H7 (cell line): ENCODE measurements at regions not wholly inside any gene's neighbourhood (a gene's known extent, or its start where the extent isn't known, plus 50 kb on each side); places are given as distances from the start of the nearest gene placed in this dataset.

Experiments
- DNase-seq: peaks from one replicate; pipeline ENCODE4 v3.0.0; 2012
- H3K27me3 ChIP-seq: 2 replicates; pipeline ENCODE4 v1.6.0; 2011; ENCODE audit warnings: mild to moderate bottlenecking, low read length; ENCODE audit not compliant: control insufficient read depth, insufficient read depth
- H3K36me3 ChIP-seq: replicated peaks from 2 replicates; pipeline ENCODE4 v1.5.1; 2011; ENCODE audit warnings: low read length; ENCODE audit not compliant: control insufficient read depth, insufficient read depth
- H3K4me3 ChIP-seq: 2 replicates; pipeline ENCODE4 v1.5.1; 2011; ENCODE audit warnings: low read depth, mild to moderate bottlenecking, control low read depth, low read length, moderate library complexity; ENCODE audit not compliant: insufficient read depth

DNA sequence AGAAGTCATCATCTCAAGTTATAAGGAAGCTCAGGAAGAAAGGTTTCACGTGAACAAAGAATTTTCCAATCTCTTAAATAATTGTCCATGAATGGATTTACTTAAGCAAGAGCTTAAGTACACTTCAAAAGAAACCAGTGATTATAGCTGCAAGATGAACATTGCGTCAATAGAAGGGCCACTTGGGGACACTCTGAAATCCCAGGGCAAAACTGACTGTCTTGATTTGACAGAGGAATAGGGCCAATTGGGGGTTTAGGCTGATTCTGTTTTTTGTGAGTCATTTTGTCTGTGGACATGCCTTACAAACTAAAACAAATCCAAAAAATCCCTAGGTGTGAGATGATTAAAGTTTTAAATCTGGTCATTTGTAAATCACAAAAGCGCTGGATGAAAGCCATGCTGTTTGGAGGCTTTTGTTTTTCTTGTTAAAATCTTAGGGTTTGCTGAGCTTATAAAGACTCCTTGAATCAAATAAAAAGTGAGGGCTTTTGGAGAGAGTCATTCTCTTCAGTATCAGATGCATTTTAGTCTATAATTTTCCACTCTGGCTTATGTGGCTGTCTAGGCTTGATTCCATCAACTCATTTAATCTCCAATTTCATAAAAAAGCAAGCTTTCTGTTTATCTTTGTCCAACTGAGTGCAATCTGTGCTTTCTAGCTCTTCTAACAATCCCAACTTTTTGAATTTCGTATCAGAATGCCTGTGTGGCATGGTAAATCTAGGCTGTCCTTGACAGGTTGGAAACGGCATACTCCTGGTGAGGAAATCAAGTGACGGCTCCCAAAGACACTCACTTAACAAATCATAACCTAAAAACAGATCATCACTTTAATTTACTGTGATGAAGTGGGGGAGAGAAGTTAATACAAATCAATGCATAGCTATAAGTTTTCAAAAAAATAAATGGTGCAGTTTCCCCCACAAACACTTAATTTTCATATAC, 98.2 kb upstream of the SOX9 start:
- Histone ChIP-seq H3K36me3 (no peaks in the 10 kb centered on the region), H3K4me3 (no peak overlapping the region), H3K27me3 (no peaks in the 10 kb centered on the region)
- no peak for DNase-seq

GRCh38 chr17:72024457-72024856, 96.4 kb upstream of the SOX9 start:
- Histone ChIP-seq H3K36me3 (no peaks in the 10 kb centered on the region), H3K4me3 (no peak overlapping the region), H3K27me3 (no peaks in the 10 kb centered on the region)
- DNase-seq = no peak

DNA sequence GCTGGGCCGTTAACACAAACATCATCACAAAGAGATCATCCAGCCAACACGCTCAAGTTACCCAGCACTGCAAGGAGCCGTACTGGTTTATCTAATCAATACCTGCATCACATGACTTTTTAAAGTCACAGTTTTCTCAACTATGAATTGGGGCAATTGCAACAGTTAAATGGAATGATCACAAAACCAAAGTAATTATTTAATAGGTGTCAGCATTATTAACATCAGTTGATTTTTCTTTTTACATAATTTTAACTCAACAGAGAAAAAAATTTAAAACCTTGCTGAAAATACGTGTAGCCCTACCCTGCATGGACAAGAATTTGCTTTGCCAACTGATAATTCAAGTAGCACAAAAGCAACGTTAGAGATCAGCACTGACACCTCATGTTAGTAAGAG, 95.7 kb upstream of the SOX9 start:
- H3K27me3 ChIP-seq = no peaks in the 10 kb centered on the region
- no peak for DNase-seq
- no peak overlapping the region for H3K4me3 ChIP-seq
- H3K36me3 ChIP-seq = no peaks in the 10 kb centered on the region

DNA sequence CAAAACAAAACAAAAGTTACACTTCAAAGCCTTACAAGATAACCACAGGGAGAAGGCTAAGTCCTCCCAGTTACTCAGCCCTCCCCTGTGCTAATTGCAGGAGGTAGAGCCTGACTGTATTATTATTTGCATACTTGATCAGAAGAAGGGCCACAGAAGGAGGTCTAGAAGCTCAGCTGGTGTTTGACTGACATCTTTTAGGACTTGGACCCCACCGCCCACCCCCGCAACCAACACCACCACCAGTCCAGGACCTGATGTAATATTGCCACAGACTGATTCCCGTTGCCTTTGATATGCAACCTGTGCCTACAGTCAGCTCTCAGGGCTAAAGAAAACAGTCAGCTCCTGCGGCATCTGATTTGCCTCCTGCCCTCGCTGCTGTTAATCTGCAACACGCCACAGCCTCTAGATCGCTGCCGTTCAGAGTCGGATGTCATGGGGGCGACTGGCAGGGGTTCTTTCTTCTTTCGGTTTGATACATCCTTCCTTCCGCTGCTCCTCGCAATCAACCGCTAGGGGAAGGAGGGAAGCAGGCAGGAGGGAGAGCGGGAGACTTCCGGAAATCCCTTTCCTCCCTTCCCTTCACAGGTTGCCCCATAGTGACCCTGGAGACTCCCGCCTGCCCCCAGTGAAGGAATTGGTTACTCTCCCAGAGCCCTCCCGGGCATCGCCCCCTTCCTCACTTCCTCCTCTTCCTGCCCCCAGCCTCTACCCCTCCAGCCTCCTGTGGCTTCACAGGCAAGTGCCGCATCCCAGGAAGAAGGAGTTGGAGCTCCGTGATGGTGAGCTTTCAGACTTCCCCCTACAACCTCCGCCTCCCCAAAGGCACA, 90.5 kb upstream of the SOX9 start:
- Histone ChIP-seq H3K4me3 (peak overlapping the region; percentile 41), H3K27me3 (no peaks in the 10 kb centered on the region), H3K36me3 (no peaks in the 10 kb centered on the region)
- DNase-seq = peak; percentile 36

DNA sequence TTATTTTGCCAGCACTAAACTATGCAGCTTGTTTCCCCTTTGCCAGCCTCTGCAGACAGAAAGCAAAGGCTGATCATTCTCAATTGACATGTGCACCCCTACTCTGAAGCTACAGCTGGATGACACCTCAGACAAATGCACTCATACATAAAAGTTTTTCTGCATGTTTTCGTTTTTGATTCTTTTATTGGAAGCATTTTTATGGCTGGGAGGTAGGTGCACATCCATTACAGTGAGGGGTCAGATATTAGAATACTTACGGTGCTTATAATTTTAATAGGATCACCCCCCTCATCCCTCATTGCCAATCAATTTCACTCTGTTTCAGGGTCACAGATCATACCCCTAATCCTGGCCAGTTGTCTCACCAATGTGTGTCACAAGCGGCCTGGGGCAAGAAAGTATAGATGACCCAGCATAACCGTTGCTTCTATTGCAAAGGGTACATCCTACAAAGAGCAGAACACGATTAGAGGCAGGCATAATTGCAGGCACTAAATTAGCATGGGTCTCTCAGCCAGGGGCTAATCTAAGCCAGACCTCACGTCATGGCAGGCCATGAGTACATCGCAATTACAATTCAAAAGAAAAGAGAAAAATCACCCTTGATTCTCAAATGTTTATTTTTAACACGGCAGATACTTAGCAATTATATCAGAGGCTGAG, 89.5 kb upstream of the SOX9 start:
- H3K27me3 ChIP-seq = no peaks in the 10 kb centered on the region
- H3K4me3 ChIP-seq = no peak overlapping the region
- H3K36me3 ChIP-seq = no peaks in the 10 kb centered on the region
- no peak for DNase-seq

GRCh38 chr17:72033334-72033733, 87.5 kb upstream of the SOX9 start:
- Histone ChIP-seq H3K27me3 (no peaks in the 10 kb centered on the region), H3K4me3 (no peak overlapping the region), H3K36me3 (no peaks in the 10 kb centered on the region)
- DNase-seq = no peak

- DNase-seq = no peak
- H3K27me3 ChIP-seq = no peaks in the 10 kb centered on the region
- no peaks in the 10 kb centered on the region for H3K36me3 ChIP-seq
- H3K4me3 ChIP-seq = no peak overlapping the region
Observed at GRCh38 chr17:72034000-72034399, 86.8 kb upstream of the SOX9 start.

- Histone ChIP-seq H3K4me3 (no peak overlapping the region), H3K27me3 (no peaks in the 10 kb centered on the region), H3K36me3 (no peaks in the 10 kb centered on the region)
- DNase-seq = no peak
Observed at GRCh38 chr17:72038427-72038826, 82.4 kb upstream of the SOX9 start.

- H3K27me3 ChIP-seq = no peaks in the 10 kb centered on the region
- no peak for DNase-seq
- H3K36me3 ChIP-seq = no peaks in the 10 kb centered on the region
- H3K4me3 ChIP-seq = no peak overlapping the region
Observed at GRCh38 chr17:72039490-72039889, 81.3 kb upstream of the SOX9 start.

DNA sequence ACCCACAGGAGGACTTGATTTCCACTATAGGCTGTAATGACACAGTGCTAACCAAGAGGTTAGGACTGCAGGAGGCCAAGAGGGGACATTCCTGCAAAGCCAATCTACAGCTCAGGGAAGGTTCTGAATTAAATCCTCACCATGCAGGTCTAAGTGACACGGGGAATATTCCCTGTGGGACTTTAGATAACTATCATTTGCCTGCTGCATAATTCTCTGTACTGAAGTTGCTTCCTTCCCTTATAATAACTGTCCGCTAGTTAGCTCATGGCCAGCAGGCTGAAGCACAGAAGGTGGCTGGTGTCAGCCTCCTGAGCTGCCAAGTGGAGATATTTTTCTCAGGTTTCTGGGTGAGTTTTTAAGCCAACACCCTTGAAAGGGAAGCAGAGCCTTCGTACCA, 74.6 kb upstream of the SOX9 start:
- Histone ChIP-seq H3K27me3 (no peaks in the 10 kb centered on the region), H3K36me3 (no peaks in the 10 kb centered on the region), H3K4me3 (no peak overlapping the region)
- DNase-seq = no peak

DNA sequence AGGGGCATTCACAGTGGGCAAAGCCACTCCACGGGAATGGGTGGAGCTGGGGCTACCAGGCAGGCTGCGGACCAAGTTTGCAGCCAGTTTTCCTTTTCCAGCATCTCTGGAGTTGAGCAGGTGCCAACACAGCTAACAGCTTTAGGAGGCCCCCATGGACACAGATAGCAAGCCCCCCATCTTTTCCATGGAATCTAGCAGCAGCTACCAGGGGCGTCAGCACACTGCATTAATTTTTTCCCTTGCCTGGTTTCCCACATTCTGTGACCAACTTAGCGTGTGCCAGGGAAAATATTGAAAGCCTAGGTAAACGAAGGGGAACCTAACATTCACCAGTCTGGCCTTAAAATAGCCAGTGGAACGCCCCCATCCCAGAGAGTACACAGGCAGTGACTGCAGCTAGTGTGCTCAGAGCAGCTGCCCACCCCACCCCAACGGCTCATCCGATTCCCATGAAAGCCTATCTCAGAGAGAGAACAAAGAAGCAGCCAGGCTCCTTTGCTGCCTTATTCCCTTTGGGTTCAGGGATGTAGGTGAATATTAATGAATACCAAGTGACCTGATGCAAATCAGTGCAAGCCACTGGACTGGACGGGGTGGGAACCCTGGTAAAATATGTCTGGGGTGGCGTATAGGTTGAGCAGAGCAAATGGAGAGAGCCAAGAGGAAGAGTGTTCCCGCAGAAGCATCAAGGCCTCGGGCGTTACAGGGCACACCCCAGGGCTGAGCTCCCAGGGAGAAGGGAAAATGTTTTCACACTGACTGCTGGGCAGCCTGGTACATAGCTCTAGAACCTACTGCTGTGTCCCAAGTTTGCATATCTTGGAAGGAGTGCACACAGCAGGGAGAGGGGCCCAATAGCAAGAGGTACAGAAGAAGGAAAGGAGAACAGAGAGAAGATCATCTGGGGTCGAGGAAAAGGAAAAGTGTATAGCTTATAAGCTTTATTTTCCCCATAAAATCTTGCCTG, 73.9 kb upstream of the SOX9 start:
- Histone ChIP-seq H3K36me3 (no peaks in the 10 kb centered on the region), H3K27me3 (no peaks in the 10 kb centered on the region), H3K4me3 (no peak overlapping the region)
- no peak for DNase-seq

DNA sequence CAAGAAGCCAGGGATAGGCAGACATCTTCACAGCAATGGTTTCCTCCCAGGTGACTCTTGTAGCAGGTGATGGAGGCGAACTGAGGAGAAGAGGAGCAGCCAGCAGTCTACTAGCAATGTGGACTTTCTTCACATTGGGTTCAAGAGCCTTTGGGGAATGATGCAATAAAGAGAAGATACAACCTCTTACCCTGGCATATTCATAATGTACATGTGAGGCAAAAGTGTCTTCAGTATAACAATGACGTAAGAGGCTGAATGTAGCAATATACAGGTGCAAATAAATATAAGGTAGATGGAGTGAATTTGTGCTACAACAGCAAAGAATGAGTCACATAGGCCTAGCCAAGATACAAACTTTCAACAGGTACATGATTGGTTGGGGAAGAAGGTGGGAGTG, 70.9 kb upstream of the SOX9 start:
- DNase-seq = no peak
- Histone ChIP-seq H3K36me3 (no peaks in the 10 kb centered on the region), H3K4me3 (no peak overlapping the region), H3K27me3 (no peaks in the 10 kb centered on the region)

DNA sequence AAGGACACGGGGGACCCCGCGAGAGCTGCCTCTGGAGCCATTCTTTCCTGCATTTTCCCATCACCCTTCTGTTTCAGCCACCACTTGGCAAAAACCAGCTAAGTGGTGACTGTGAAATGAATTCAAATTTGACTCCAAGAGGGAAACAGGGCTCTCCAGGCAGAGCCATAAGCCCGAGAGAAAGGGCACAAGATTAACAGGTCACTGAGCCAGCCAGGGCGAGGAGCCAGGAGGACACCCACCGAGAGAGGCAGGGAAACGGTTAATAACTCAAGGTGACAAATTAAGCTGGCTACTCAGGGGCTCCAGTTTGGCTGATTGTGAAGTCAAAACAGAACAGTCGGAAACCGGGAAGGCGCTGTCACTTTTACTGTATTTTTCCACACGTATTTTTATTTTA, 67.8 kb upstream of the SOX9 start:
- H3K27me3 ChIP-seq = no peaks in the 10 kb centered on the region; the same call in 1 of the 2 replicates
- H3K4me3 ChIP-seq = no peak overlapping the region
- DNase-seq = peak; percentile 16
- no peaks in the 10 kb centered on the region for H3K36me3 ChIP-seq

- Histone ChIP-seq H3K36me3 (no peaks in the 10 kb centered on the region), H3K4me3 (no peak overlapping the region), H3K27me3 (no peaks in the 10 kb centered on the region; the same call in 1 of the 2 replicates)
- peak; percentile 56 for DNase-seq
Observed at GRCh38 chr17:72053449-72053848, 67.4 kb upstream of the SOX9 start.
